Panc1 (cell line): ENCODE measurements at regions not wholly inside any gene's neighbourhood (a gene's known extent, or its start where the extent isn't known, plus 50 kb on each side); places are given as distances from the start of the nearest gene placed in this dataset.

Source experiments
- ATAC-seq: fragments of 200-7000 bp; cut with Tn5 transposase; 2 replicates; pipeline ENCODE4 v1.9.1; 2020; ENCODE audit warnings: mild to moderate bottlenecking, moderate library complexity
- BruUV-seq: library from RNA; stranded (reverse); fragments of 400-500 nt; replicated peaks from 2 replicates; lab custom pipeline; 2021; lab: Mats Ljungman, UMichigan
- CTCF ChIA-PET: fragments of 300-600 bp; sonication (Branson Sonifier 250); formaldehyde crosslinking; loops from one replicate; lab custom pipeline; 2022; ENCODE audit warnings: antibody characterized with exemption; lab: Charles Lee
- POLR2A ChIA-PET: fragments of 300-600 bp; sonication (Branson Sonifier 250); formaldehyde crosslinking; loops from one replicate; lab custom pipeline; 2022; ENCODE audit warnings: antibody characterized with exemption; lab: Charles Lee
- DNase-seq: peaks from one replicate; pipeline ENCODE4 v3.0.0-alpha.2; 2010; ENCODE audit warnings: low read depth, low spot score
- H3K27ac ChIP-seq: 2 replicates; pipeline ENCODE4 v1.5.1; 2011; ENCODE audit warnings: mild to moderate bottlenecking, low read length, inconsistent platforms
- H3K27me3 ChIP-seq: fragments of 200-500 bp; sonication (Bioruptor generic); 2 replicates; pipeline ENCODE4 v1.6.0; 2014; ENCODE audit warnings: low read length, inconsistent platforms; ENCODE audit not compliant: control insufficient read depth, insufficient read depth
- H3K36me3 ChIP-seq: fragments of 200-500 bp; sonication (Bioruptor generic); 2 replicates; pipeline ENCODE4 v1.5.1; 2014; ENCODE audit warnings: inconsistent platforms, mild to moderate bottlenecking, low read length, moderate library complexity; ENCODE audit not compliant: control insufficient read depth, insufficient read depth
- H3K4me1 ChIP-seq: 2 replicates; pipeline ENCODE4 v1.5.1; 2011; ENCODE audit warnings: inconsistent platforms, mild to moderate bottlenecking, low read length, moderate library complexity; ENCODE audit not compliant: control insufficient read depth, insufficient read depth
- H3K4me3 ChIP-seq, 2 experiments: 2 replicates each; pipeline ENCODE4 v1.5.1; 2011 to 2012; ENCODE audit warnings: low read depth in 2 of 2, low read length in 2 of 2, mild to moderate bottlenecking in 2 of 2, inconsistent platforms in 1 of 2, moderate library complexity in 1 of 2
- H3K9me3 ChIP-seq: fragments of 200-500 bp; sonication (Bioruptor generic); 2 replicates; pipeline ENCODE4 v1.5.1; 2014; ENCODE audit warnings: low read depth, mild to moderate bottlenecking, inconsistent platforms, low read length, moderate library complexity; ENCODE audit not compliant: control insufficient read depth, insufficient read depth
- CTCF ChIP-seq: fragments of 450-650 bp; IDR thresholded peaks from 2 replicates; pipeline ENCODE4 v1.5.1; 2017; ENCODE audit warnings: mild to moderate bottlenecking
- POLR2AphosphoS5 ChIP-seq: IDR thresholded peaks from 2 replicates; pipeline ENCODE4 v1.6.1; 2012; ENCODE audit warnings: mild to moderate bottlenecking, low read depth, low read length, moderate library complexity
- REST ChIP-seq, 2 experiments: IDR thresholded peaks; 2 replicates each; pipeline ENCODE4 v1.6.1; 2011 to 2012; ENCODE audit warnings: low read depth in 2 of 2, control low read depth in 1 of 2, low read length in 1 of 2, mild to moderate bottlenecking in 1 of 2, moderate library complexity in 1 of 2; ENCODE audit not compliant: insufficient read depth in 1 of 2
- SIN3A ChIP-seq: IDR thresholded peaks from 2 replicates; pipeline ENCODE4 v1.6.1; 2012; ENCODE audit warnings: low read depth, mild to moderate bottlenecking, low read length, moderate library complexity, borderline replicate concordance; ENCODE audit not compliant: insufficient read depth
- TCF7L2 ChIP-seq: IDR thresholded peaks from 2 replicates; pipeline ENCODE4 v1.6.1; 2011; ENCODE audit warnings: mild to moderate bottlenecking, low read depth, low read length, inconsistent platforms
- in situ Hi-C: cut with HindIII; loops from 2 replicates; pipeline ENCODE4 v1.10.0; 2016; ENCODE audit warnings: low sequenced_read_pairs, low pct_unique_long_range_greater_than_20kb
- intact Hi-C: fragments of 100-400 bp; cut with micrococcal nuclease; formaldehyde crosslinking; loops from one replicate; pipeline ENCODE4 v1.10.0; 2022; ENCODE audit not compliant: unreplicated experiment

GRCh38 chr7:32395168-32395567 lies 95.0 kb downstream of the LSM5 start:
- Histone ChIP-seq H3K36me3 (no peaks in the 10 kb centered on the region), H3K4me1 (no peaks in the 10 kb centered on the region), H3K27me3 (peaks cover 2% of the 10 kb centered on the region), H3K9me3 (no peaks in the 10 kb centered on the region), H3K4me3 (no peak overlapping the region), H3K27ac (no peak overlapping the region)
- no TSS peak for BruUV-seq
- in situ Hi-C loops (no loop called here), intact Hi-C loops (no loop called here)
- DNase-seq (no peak), ATAC-seq (no peak)
- ChIA-PET POLR2A (no interaction called here), CTCF (no interaction called here)
- TF ChIP-seq SIN3A: no peak
- no peak for TF ChIP-seq CTCF
- TF ChIP-seq TCF7L2: no peak
- TF ChIP-seq REST (IDR thresholded peaks at IDR 0.05; ENCODE audit: insufficient read depth in 1 of 2, low read depth in 2 of 2, low read length in 1 of 2): no peak
- TF ChIP-seq POLR2AphosphoS5: no peak

GRCh38 chr7:32393861-32394260 lies 96.3 kb downstream of the LSM5 start:
- intact Hi-C loops: no loop called here
- DNase-seq (no peak), ATAC-seq (no peak)
- Histone ChIP-seq H3K27ac (no peak overlapping the region), H3K9me3 (no peaks in the 10 kb centered on the region), H3K36me3 (no peaks in the 10 kb centered on the region), H3K4me3 (no peak overlapping the region), H3K27me3 (peaks cover 2% of the 10 kb centered on the region), H3K4me1 (no peaks in the 10 kb centered on the region)
- POLR2A ChIA-PET: no interaction called here
- in situ Hi-C loops: no loop called here
- CTCF ChIA-PET: no interaction called here
- BruUV-seq: no TSS peak
- TF ChIP-seq SIN3A: no peak
- TF ChIP-seq REST (IDR thresholded peaks at IDR 0.05; ENCODE audit: insufficient read depth in 1 of 2, low read depth in 2 of 2, low read length in 1 of 2): no peak
- no peak for TF ChIP-seq TCF7L2
- no peak for TF ChIP-seq POLR2AphosphoS5
- TF ChIP-seq CTCF: no peak
